ENCODE measurements at regions not wholly inside any gene's neighbourhood (a gene's known extent, or its start where the extent isn't known, plus 50 kb on each side); places are given as distances from the start of the nearest gene placed in this dataset.

DNA sequence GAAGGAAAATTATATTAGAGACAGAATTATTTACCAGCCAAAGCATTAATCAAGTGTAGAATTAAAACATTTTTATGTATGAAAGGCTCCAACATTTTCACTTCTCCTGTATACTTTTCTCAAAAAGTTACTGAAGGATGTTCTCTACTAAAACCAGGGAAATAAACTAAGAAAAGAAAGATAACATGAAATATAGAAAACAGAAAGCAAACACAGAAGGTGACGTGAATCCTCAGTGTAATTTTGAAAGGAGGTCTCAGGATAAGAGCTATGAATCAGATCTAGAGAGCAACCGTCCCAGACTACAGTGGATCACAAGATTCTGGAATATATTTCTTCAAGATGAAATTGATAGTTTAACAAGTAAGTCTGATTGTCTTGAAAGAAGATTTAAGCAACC is 144.5 kb downstream of the CYSLTR2 start:
- DNase-seq (ENCODE audit: low read depth in 1 of 2, low spot score in 2 of 2): no peak
- no peak overlapping the region for H4K91ac ChIP-seq (replicated peaks; ENCODE audit: insufficient read length, low read length)
- CTCF ChIA-PET (ENCODE audit: partially characterized antibody): no interaction called here

More for the DNA sequence above, 144.5 kb downstream of the CYSLTR2 start:
- no peaks in the 10 kb centered on the region for H3K23me2 ChIP-seq (ENCODE audit: low read depth, low read length)
- H3K4me1 ChIP-seq (replicated peaks in 1 of 4; ENCODE audit: control insufficient read depth in 3 of 4, insufficient read depth in 4 of 4, low read length in 3 of 4): no peaks in the 10 kb centered on the region
- H3K18ac ChIP-seq (ENCODE audit: extremely low read depth, low read length): no peak overlapping the region
- H3K4ac ChIP-seq (replicated peaks; ENCODE audit: insufficient read length, low read depth, low read length): no peak overlapping the region
- 80% methylated on average over 2 of the region's 2 CpGs; no CpG with 5 or more reads in 1 of the 2 experiments for WGBS, 2 experiments (ENCODE audit: extremely low coverage in 1 of 2, insufficient coverage in 1 of 2, insufficient read length in 1 of 2, insufficient replicate concordance in 2 of 2, low coverage in 1 of 2, low lambda C conversion rate in 2 of 2, missing lambda C conversion rate in 1 of 2)
- no peak overlapping the region for H3K4me3 ChIP-seq (ENCODE audit: extremely low read depth in 1 of 4, insufficient read depth in 2 of 4, low read depth in 3 of 4, low read length in 4 of 4)
- TF ChIP-seq CHD1 (IDR thresholded peaks at IDR 0.05; ENCODE audit: low read depth, low read length): no peak
- TF ChIP-seq POLR2AphosphoS5 (IDR thresholded peaks at IDR 0.05; ENCODE audit: low read depth, low read length): no peak
- TF ChIP-seq, protein P1, sequence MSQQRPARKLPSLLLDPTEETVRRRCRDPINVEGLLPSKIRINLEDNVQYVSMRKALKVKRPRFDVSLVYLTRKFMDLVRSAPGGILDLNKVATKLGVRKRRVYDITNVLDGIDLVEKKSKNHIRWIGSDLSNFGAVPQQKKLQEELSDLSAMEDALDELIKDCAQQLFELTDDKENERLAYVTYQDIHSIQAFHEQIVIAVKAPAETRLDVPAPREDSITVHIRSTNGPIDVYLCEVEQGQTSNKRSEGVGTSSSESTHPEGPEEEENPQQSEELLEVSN (IDR thresholded peaks at IDR 0.05): no peak
- TF ChIP-seq BCL11A (IDR thresholded peaks at IDR 0.05; ENCODE audit: low read depth in 2 of 2, low read length in 2 of 2): no peak
- TF ChIP-seq TCF12 (IDR thresholded peaks at IDR 0.05; ENCODE audit: low read depth, low read length): no peak
- no peak for TF ChIP-seq GTF2F1 (IDR thresholded peaks at IDR 0.05; ENCODE audit: borderline replicate concordance, low read depth, low read length)
- TF ChIP-seq HDAC6 (IDR thresholded peaks at IDR 0.05; ENCODE audit: low read depth, low read length): no peak
- H3K36me3 ChIP-seq (ENCODE audit: control insufficient read depth in 2 of 4, insufficient read depth in 4 of 4, low read length in 3 of 4): no peaks in the 10 kb centered on the region
- H3K4me2 ChIP-seq (ENCODE audit: insufficient read depth in 1 of 2, low read depth in 2 of 2, low read length in 2 of 2): no peak overlapping the region
- H3K79me1 ChIP-seq (ENCODE audit: low read depth, low read length): no peaks in the 10 kb centered on the region
- H3K27ac ChIP-seq (ENCODE audit: low read depth, low read length): no peak overlapping the region
- no peak overlapping the region for H2AFZ ChIP-seq (ENCODE audit: low read length)
- no peak overlapping the region for H3K56ac ChIP-seq (replicated peaks; ENCODE audit: insufficient read length, low read depth, low read length)
- H3K27me3 ChIP-seq (replicated peaks in 1 of 4; ENCODE audit: control insufficient read depth in 3 of 4, extremely low read depth in 1 of 4, insufficient read depth in 3 of 4, low read length in 3 of 4): no peaks in the 10 kb centered on the region
- H3K79me2 ChIP-seq (ENCODE audit: control insufficient read depth in 1 of 2, insufficient read depth in 2 of 2, low read length in 2 of 2): no peaks in the 10 kb centered on the region
- H2AK5ac ChIP-seq (ENCODE audit: low read depth, low read length): no peak overlapping the region
- no peak overlapping the region for H4K8ac ChIP-seq (ENCODE audit: extremely low read depth, insufficient read depth, low read length)
- no peak overlapping the region for H2BK12ac ChIP-seq (ENCODE audit: low read depth, low read length)
- H2BK5ac ChIP-seq (ENCODE audit: low read depth, low read length): no peak overlapping the region
- FAIRE-seq: no peak
- H2BK20ac ChIP-seq (ENCODE audit: low read length): no peak overlapping the region
- H2BK120ac ChIP-seq (replicated peaks; ENCODE audit: low read depth, low read length): no peak overlapping the region
- H3K14ac ChIP-seq (ENCODE audit: insufficient read length): no peak overlapping the region
- no peak overlapping the region for H2BK15ac ChIP-seq (ENCODE audit: low read length)
- POLR2A ChIA-PET (ENCODE audit: partially characterized antibody): no interaction called here
- H4K5ac ChIP-seq (ENCODE audit: insufficient read length, low read depth, low read length): no peak overlapping the region
- no peak overlapping the region for H3K9ac ChIP-seq (replicated peaks in 1 of 4; ENCODE audit: extremely low read depth in 1 of 4, low read depth in 3 of 4, low read length in 3 of 4)
- no peaks in the 10 kb centered on the region for H3K9me3 ChIP-seq (ENCODE audit: insufficient read depth in 2 of 2, low read depth in 1 of 2, low read length in 1 of 2)
- H3K23ac ChIP-seq (ENCODE audit: insufficient read length): no peak overlapping the region
- no peaks in the 10 kb centered on the region for H4K20me1 ChIP-seq (replicated peaks in 1 of 2; ENCODE audit: control insufficient read depth in 1 of 2, insufficient read depth in 2 of 2, low read length in 2 of 2)
